Peyer's patch (tissue), 4 donors: ENCODE measurements at regions not wholly inside any gene's neighbourhood (a gene's known extent, or its start where the extent isn't known, plus 50 kb on each side); places are given as distances from the start of the nearest gene placed in this dataset.

Experiments
- DNase-seq, 3 donors: peaks; one replicate each; pipeline ENCODE4 v3.0.0-alpha.2; 2017 to 2019
- H3K27ac ChIP-seq, 4 donors: fragments of 200-600 bp; sonication (generic); one replicate each; pipeline ENCODE4 v1.5.1; 2016 to 2019
- H3K27me3 ChIP-seq, 2 donors: fragments of 200-600 bp; sonication (generic); one replicate each; pipeline ENCODE4 v1.5.1; 2019
- H3K36me3 ChIP-seq, 3 donors: fragments of 200-600 bp; sonication (generic); one replicate each; pipeline ENCODE4 v1.5.1; 2016 to 2019
- H3K4me1 ChIP-seq, 4 donors: fragments of 200-600 bp; sonication (generic); one replicate each; pipeline ENCODE4 v1.5.1; 2016 to 2019
- H3K4me3 ChIP-seq, 4 donors: fragments of 200-600 bp; sonication (generic); 1 replicate in 3 of 4; 2 replicates in 1 of 4; pipeline ENCODE4 v1.5.1; 2016 to 2019; ENCODE audit warnings: mild to moderate bottlenecking in 1 of 4
- H3K9me3 ChIP-seq, 4 donors: fragments of 200-600 bp; sonication (generic); one replicate each; pipeline ENCODE4 v1.5.1; 2016 to 2019; ENCODE audit warnings: mild to moderate bottlenecking in 1 of 4
- CTCF ChIP-seq, 6 experiments: fragments of 450-650 bp in 4 of 6; fragments of 200-600 bp in 2 of 6; sonication (generic) in 1 of 6; IDR thresholded peaks; one replicate each; pipeline ENCODE4 v1.5.1; 2017 to 2019; ENCODE audit warnings: antibody characterized with exemption in 6 of 6, mild to moderate bottlenecking in 3 of 6, moderate library complexity in 1 of 6
- POLR2A ChIP-seq, 2 donors: fragments of 450-650 bp; IDR thresholded peaks; one replicate each; pipeline ENCODE4 v1.5.1; 2017; ENCODE audit warnings: antibody characterized with exemption in 2 of 2, mild to moderate bottlenecking in 2 of 2, moderate library complexity in 2 of 2

- no peaks in the 10 kb centered on the region for H3K36me3 ChIP-seq
- no peak overlapping the region for H3K27ac ChIP-seq
- no peak overlapping the region for H3K4me3 ChIP-seq
- DNase-seq, result no peak
- TF ChIP-seq CTCF (IDR thresholded peaks at IDR 0.05) (no peak), POLR2A (IDR thresholded peaks at IDR 0.05) (no peak)
- no peaks in the 10 kb centered on the region for H3K27me3 ChIP-seq
- no peaks in the 10 kb centered on the region for H3K9me3 ChIP-seq
- no peaks in the 10 kb centered on the region for H3K4me1 ChIP-seq
These were observed 967.2 kb upstream of the AMELY start for GRCh38 chrY:7878719-7879118.

GRCh38 chrY:7877458-7877857, 965.9 kb upstream of the AMELY start:
- TF ChIP-seq CTCF (IDR thresholded peaks at IDR 0.05), result no peak
- no peak for TF ChIP-seq POLR2A (IDR thresholded peaks at IDR 0.05)
- Histone ChIP-seq H3K27me3 (no peaks in the 10 kb centered on the region), H3K9me3 (no peaks in the 10 kb centered on the region), H3K36me3 (no peaks in the 10 kb centered on the region), H3K4me1 (no peaks in the 10 kb centered on the region), H3K4me3 (no peak overlapping the region), H3K27ac (no peak overlapping the region)
- DNase-seq, result no peak

- DNase-seq, result no peak
- H3K36me3 ChIP-seq, result no peaks in the 10 kb centered on the region
- no peak for TF ChIP-seq POLR2A (IDR thresholded peaks at IDR 0.05)
- peak in 2 of 6 experiments; percentile 17 to 43 for TF ChIP-seq CTCF (IDR thresholded peaks at IDR 0.05)
These were observed 962.5 kb upstream of the AMELY start for GRCh38 chrY:7874080-7874479.

GRCh38 chrY:7871304-7871932, 959.9 kb upstream of the AMELY start:
- TF ChIP-seq POLR2A (IDR thresholded peaks at IDR 0.05) (no peak), CTCF (IDR thresholded peaks at IDR 0.05) (no peak)
- Histone ChIP-seq H3K9me3 (no peaks in the 10 kb centered on the region), H3K4me1 (no peaks in the 10 kb centered on the region), H3K36me3 (no peaks in the 10 kb centered on the region), H3K27me3 (no peaks in the 10 kb centered on the region), H3K4me3 (no peak overlapping the region), H3K27ac (no peak overlapping the region)
- DNase-seq, result no peak

More at GRCh38 chrY:7874080-7874479, 962.5 kb upstream of the AMELY start:
- Histone ChIP-seq H3K9me3 (no peaks in the 10 kb centered on the region), H3K27me3 (no peaks in the 10 kb centered on the region), H3K4me1 (no peaks in the 10 kb centered on the region), H3K4me3 (no peak overlapping the region), H3K27ac (no peak overlapping the region)

GRCh38 chrY:7866976-7867375, 955.4 kb upstream of the AMELY start:
- no peak overlapping the region for H3K27ac ChIP-seq
- no peaks in the 10 kb centered on the region for H3K27me3 ChIP-seq
- TF ChIP-seq CTCF (IDR thresholded peaks at IDR 0.05) (no peak), POLR2A (IDR thresholded peaks at IDR 0.05) (no peak)
- no peaks in the 10 kb centered on the region for H3K36me3 ChIP-seq
- no peak for DNase-seq
- H3K4me3 ChIP-seq, result no peak overlapping the region
- H3K9me3 ChIP-seq, result no peaks in the 10 kb centered on the region
- no peaks in the 10 kb centered on the region for H3K4me1 ChIP-seq
